Upper lobe of left lung (tissue), 4 donors: ENCODE measurements at regions not wholly inside any gene's neighbourhood (a gene's known extent, or its start where the extent isn't known, plus 50 kb on each side); places are given as distances from the start of the nearest gene placed in this dataset.

ENCODE experiments used
- POLR2A ChIP-seq, 4 donors: fragments of 450-650 bp; IDR thresholded peaks; one replicate each; pipeline ENCODE4 v1.5.1; 2016 to 2017; ENCODE audit warnings: antibody characterized with exemption in 4 of 4, mild to moderate bottlenecking in 2 of 4
- TF ChIP-seq, protein P1 (sequence below), 6 experiments: fragments of 450-650 bp in 4 of 6; fragments of 200-600 bp in 2 of 6; sonication (generic) in 2 of 6; IDR thresholded peaks; one replicate each; pipeline ENCODE4 v1.5.1; 2016 to 2019; ENCODE audit warnings: antibody characterized with exemption in 6 of 6

DNA sequence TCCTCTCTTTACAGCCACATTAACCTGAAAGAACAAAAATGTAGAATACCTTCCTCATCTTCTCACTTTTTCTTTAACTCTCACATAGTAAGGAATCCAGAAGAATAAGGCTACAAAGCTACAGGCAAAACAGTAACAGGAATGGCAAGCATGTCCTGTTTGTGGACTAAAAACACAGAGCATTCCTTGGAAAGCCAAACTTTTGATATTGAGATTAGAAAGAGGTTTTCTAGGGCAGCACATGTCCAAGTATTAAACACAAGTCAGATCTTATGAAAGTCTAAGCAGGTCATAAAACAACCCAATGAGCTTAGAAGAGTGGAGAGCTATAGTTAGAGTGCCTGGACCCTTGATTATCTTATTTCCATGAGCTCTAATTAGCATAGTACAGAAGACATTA is 58.2 kb upstream of the FAM9C start:
- no peak for TF ChIP-seq POLR2A (IDR thresholded peaks at IDR 0.05)
- TF ChIP-seq, protein P1, sequence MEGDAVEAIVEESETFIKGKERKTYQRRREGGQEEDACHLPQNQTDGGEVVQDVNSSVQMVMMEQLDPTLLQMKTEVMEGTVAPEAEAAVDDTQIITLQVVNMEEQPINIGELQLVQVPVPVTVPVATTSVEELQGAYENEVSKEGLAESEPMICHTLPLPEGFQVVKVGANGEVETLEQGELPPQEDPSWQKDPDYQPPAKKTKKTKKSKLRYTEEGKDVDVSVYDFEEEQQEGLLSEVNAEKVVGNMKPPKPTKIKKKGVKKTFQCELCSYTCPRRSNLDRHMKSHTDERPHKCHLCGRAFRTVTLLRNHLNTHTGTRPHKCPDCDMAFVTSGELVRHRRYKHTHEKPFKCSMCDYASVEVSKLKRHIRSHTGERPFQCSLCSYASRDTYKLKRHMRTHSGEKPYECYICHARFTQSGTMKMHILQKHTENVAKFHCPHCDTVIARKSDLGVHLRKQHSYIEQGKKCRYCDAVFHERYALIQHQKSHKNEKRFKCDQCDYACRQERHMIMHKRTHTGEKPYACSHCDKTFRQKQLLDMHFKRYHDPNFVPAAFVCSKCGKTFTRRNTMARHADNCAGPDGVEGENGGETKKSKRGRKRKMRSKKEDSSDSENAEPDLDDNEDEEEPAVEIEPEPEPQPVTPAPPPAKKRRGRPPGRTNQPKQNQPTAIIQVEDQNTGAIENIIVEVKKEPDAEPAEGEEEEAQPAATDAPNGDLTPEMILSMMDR (IDR thresholded peaks at IDR 0.05) = no peak
